ENCODE measurements at regions not wholly inside any gene's neighbourhood (a gene's known extent, or its start where the extent isn't known, plus 50 kb on each side); places are given as distances from the start of the nearest gene placed in this dataset.

DNA sequence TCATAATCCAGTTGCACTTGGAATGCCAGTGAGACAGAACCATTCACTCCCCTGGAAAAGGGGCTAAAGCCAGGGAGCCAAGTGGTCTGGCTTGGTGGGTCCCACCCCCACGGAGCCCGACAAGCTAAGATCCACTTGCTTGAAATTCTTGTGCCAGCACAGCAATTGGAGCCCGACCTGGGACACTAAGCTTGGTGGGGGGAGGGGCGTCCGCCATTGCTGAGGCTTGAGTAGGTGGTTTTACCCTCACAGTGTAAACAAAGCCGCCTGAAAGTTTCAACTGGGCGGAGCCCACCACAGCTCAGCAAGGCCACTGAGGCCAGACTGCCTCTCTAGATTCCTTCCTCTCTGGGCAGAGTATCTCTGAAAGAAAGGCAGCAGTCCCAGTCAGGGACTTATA lies 200.7 kb upstream of the NPSR1 start:
- no peak overlapping the region for H3K4me3 ChIP-seq (ENCODE audit: low read length)
- TF ChIP-seq, protein P1, sequence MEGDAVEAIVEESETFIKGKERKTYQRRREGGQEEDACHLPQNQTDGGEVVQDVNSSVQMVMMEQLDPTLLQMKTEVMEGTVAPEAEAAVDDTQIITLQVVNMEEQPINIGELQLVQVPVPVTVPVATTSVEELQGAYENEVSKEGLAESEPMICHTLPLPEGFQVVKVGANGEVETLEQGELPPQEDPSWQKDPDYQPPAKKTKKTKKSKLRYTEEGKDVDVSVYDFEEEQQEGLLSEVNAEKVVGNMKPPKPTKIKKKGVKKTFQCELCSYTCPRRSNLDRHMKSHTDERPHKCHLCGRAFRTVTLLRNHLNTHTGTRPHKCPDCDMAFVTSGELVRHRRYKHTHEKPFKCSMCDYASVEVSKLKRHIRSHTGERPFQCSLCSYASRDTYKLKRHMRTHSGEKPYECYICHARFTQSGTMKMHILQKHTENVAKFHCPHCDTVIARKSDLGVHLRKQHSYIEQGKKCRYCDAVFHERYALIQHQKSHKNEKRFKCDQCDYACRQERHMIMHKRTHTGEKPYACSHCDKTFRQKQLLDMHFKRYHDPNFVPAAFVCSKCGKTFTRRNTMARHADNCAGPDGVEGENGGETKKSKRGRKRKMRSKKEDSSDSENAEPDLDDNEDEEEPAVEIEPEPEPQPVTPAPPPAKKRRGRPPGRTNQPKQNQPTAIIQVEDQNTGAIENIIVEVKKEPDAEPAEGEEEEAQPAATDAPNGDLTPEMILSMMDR (IDR thresholded peaks at IDR 0.05; ENCODE audit: insufficient read depth, low read depth, low read length, missing control alignments), result no peak
- no peak for DNase-seq (ENCODE audit: low read depth)

DNA sequence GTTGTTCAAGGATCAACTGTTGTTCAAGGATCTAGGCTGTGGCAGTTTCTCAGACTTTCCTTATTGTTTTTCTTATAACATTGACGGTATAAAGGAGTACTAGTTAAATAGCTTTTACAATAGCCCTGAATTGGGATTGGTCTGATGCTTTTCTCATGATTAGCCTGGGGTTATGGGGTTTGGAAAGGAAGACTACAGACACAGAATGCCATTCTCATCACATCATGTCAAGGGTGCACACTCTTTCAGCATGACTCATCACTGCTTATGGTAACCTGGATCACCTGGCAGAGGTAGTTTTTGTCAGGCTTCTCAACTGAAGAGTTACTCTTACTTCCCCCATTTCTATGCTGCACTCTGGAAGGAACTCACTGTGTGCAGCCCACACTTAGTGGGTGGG lies 194.2 kb upstream of the NPSR1 start:
- TF ChIP-seq, protein P1 (IDR thresholded peaks at IDR 0.05; ENCODE audit: insufficient read depth, low read depth, low read length, missing control alignments), result no peak
- peak; percentile 96 for DNase-seq (ENCODE audit: low read depth)
- H3K4me3 ChIP-seq (ENCODE audit: low read length), result no peak overlapping the region

DNA sequence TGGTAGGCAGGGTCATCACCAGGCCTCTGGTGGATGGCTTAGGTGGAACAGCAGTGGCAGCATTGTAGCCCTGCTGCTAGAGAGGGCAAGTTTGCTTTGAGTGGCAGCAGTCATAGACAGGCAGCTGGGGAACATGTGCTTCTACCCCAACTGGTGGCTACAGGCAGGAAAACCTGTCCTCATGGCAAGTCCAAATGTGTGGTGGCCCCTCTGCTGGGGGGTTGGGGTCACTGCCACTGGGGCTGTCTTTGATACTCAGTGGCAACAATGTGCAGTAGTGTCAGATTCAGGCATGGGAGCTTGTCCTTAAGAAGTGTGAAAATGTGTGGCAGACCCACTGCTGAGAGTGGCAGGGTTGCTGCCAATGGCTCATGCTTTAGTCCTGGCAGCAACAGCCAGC lies 186.2 kb upstream of the NPSR1 start:
- DNase-seq (ENCODE audit: low read depth), result no peak
- H3K4me3 ChIP-seq (ENCODE audit: low read length), result no peak overlapping the region
- TF ChIP-seq, protein P1 (IDR thresholded peaks at IDR 0.05; ENCODE audit: insufficient read depth, low read depth, low read length, missing control alignments), result no peak

DNA sequence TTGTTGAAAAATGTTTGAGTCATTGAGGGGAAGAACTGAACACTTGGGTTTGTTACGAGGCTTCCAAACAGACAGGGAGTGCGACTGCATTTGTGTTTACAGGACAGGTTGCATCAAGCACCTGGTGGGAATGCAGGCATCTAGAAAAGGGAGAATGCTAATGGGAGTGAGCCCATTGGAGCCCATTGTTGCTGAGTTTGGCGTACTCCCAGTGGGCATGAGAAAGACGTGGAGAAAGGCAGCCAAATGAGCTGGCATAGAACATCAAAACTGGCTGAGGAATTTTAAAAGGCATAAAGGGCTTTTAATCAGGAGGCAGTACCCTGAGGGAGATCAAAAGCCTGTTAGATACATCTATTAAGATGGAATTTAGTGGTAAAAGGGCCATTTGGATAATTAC lies 171.6 kb upstream of the NPSR1 start:
- TF ChIP-seq, protein P1 (IDR thresholded peaks at IDR 0.05; ENCODE audit: insufficient read depth, low read depth, low read length, missing control alignments), result no peak
- no peak overlapping the region for H3K4me3 ChIP-seq (ENCODE audit: low read length)
- DNase-seq (ENCODE audit: low read depth), result no peak

DNA sequence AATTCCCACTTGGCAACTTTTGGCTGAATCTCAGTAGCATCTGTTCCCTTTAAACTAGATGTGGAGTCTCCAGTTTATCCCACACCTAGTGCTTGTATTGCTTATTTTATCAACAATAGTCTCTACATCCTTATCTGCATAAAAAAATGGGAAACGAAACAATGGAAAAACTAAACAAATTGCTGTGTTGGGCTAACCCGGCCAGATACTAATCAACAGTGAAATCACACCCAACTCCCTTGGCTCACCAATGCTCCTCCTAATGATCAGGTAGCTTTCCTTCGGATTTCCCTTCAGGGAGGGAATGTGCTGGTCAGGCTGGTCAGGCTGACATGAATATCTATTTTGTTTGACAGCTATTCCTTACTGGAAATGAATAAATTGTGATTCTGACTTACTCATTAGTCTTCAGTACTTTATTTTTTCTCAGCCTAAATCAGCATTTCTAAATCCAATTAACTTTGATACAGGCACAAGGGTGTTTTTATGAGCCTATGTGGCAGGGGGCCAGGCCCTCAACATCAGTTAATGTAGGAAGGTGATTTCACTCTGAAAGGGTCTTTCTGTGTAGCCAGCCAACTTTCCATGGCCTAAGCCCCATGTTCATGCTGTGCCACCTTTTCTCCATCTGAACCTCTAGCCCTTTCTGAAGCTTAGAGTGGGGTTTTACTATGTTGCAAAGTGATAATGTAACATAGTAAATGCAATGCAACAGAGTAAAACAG lies 170.5 kb upstream of the NPSR1 start:
- H3K4me3 ChIP-seq (ENCODE audit: low read length), result no peak overlapping the region
- TF ChIP-seq, protein P1 (IDR thresholded peaks at IDR 0.05; ENCODE audit: insufficient read depth, low read depth, low read length, missing control alignments), result no peak
- no peak for DNase-seq (ENCODE audit: low read depth)

DNA sequence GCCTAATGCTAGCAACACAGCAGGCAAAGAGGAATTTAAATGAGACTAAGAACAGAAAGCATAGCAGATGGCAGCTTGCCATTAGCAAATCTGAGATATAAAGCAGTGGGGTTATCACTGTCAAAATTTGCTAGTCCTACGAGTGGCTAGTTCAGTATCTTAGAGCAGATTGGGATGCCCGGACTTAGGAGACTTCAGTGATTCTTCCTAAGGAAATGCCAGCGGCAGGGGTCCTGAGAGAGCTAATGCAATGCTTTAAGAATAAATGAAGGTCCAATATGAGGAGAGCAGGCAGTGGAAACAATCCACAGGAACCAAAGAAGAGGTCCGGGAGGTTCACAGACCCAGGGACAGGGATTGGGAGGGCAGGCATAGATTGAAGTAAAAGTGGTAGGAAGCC lies 169.3 kb upstream of the NPSR1 start:
- H3K4me3 ChIP-seq (ENCODE audit: low read length), result no peak overlapping the region
- DNase-seq (ENCODE audit: low read depth), result no peak
- TF ChIP-seq, protein P1 (IDR thresholded peaks at IDR 0.05; ENCODE audit: insufficient read depth, low read depth, low read length, missing control alignments), result no peak

DNA sequence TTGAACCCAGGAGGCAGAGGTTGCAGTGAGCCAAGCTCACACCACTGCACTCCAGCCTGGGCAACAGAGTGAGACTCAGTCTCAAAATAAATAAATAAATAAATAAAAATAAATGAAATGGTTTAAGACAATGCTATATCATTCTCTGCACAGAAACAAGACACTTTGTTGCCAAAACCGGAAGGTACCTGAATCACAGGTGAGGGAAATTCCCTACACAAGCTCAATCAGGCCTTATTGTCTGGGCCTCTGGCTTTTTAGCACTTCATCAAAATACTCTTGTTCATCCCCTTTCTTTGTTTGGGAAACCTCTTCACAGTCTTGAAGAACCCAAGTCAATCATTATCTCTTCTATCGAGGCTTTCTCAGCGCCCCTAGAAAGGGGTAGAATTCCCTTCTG lies 166.1 kb upstream of the NPSR1 start:
- DNase-seq (ENCODE audit: low read depth), result peak; percentile 60
- TF ChIP-seq, protein P1 (IDR thresholded peaks at IDR 0.05; ENCODE audit: insufficient read depth, low read depth, low read length, missing control alignments), result no peak

More for the DNA sequence above, 166.1 kb upstream of the NPSR1 start:
- no peak overlapping the region for H3K4me3 ChIP-seq (ENCODE audit: low read length)

Measured in epithelial cell of esophagus (primary cell).